HEK293T (cell line): ENCODE measurements at regions not wholly inside any gene's neighbourhood (a gene's known extent, or its start where the extent isn't known, plus 50 kb on each side); places are given as distances from the start of the nearest gene placed in this dataset.

ENCODE experiments used
- CTCF ChIA-PET: fragments of 350-600 bp; formaldehyde crosslinking; extraction: SDS; loops from one replicate; lab custom pipeline; 2021; ENCODE audit warnings: antibody characterized with exemption, inconsistent platforms; lab: Yijun Ruan, JAX
- POLR2A ChIA-PET: fragments of 350-600 bp; formaldehyde crosslinking; extraction: SDS; loops from one replicate; lab custom pipeline; 2020; ENCODE audit warnings: antibody characterized with exemption, inconsistent platforms; lab: Yijun Ruan, JAX
- DNase-seq: peaks from one replicate; pipeline ENCODE4 v3.0.0; 2012; ENCODE audit warnings: mixed read lengths; ENCODE audit errors: extremely low spot score
- ARNT ChIP-seq: fragments of 450-650 bp; IDR thresholded peaks from 2 replicates; pipeline ENCODE4 v1.6.1; 2017; ENCODE audit warnings: mild to moderate bottlenecking
- BHLHE40 ChIP-seq: fragments of 450-650 bp; IDR thresholded peaks from 2 replicates; pipeline ENCODE4 v1.6.1; 2016; ENCODE audit warnings: mild to moderate bottlenecking, moderate library complexity, borderline replicate concordance
- CTBP1 ChIP-seq: fragments of 450-650 bp; IDR thresholded peaks from 2 replicates; pipeline ENCODE4 v1.6.1; 2016; ENCODE audit warnings: borderline replicate concordance
- ELF4 ChIP-seq: fragments of 450-650 bp; IDR thresholded peaks from 2 replicates; pipeline ENCODE4 v1.6.1; 2017; ENCODE audit warnings: antibody characterized with exemption
- FOXA1 ChIP-seq: fragments of 450-650 bp; IDR thresholded peaks from 2 replicates; pipeline ENCODE4 v1.6.1; 2016; ENCODE audit warnings: mild to moderate bottlenecking
- FOXK2 ChIP-seq: fragments of 450-650 bp; IDR thresholded peaks from 2 replicates; pipeline ENCODE4 v1.6.1; 2016; ENCODE audit warnings: mild to moderate bottlenecking
- FOXM1 ChIP-seq: fragments of 450-650 bp; IDR thresholded peaks from 2 replicates; pipeline ENCODE4 v1.6.1; 2017; ENCODE audit warnings: mild to moderate bottlenecking, borderline replicate concordance
- HDGF ChIP-seq: fragments of 450-650 bp; IDR thresholded peaks from 2 replicates; pipeline ENCODE4 v1.6.1; 2017; ENCODE audit warnings: antibody characterized with exemption, borderline replicate concordance
- L3MBTL2 ChIP-seq: fragments of 450-650 bp; conservative IDR thresholded peaks from 2 replicates; pipeline ENCODE4 v1.6.1; 2016; ENCODE audit warnings: mild to moderate bottlenecking
- LEF1 ChIP-seq: fragments of 450-650 bp; IDR thresholded peaks from 2 replicates; pipeline ENCODE4 v1.6.1; 2017; ENCODE audit warnings: mild to moderate bottlenecking, borderline replicate concordance
- NFRKB ChIP-seq: fragments of 450-650 bp; IDR thresholded peaks from 2 replicates; pipeline ENCODE4 v1.6.1; 2016; ENCODE audit warnings: mild to moderate bottlenecking, moderate library complexity
- SP1 ChIP-seq: fragments of 450-650 bp; IDR thresholded peaks from 2 replicates; pipeline ENCODE4 v1.6.1; 2017
- SUZ12 ChIP-seq: fragments of 450-650 bp; IDR thresholded peaks from 2 replicates; pipeline ENCODE4 v1.6.1; 2016; ENCODE audit warnings: mild to moderate bottlenecking
- TARDBP ChIP-seq: fragments of 450-650 bp; IDR thresholded peaks from 2 replicates; pipeline ENCODE4 v1.6.1; 2016
- ZNF384 ChIP-seq: fragments of 450-650 bp; IDR thresholded peaks from 2 replicates; pipeline ENCODE4 v1.6.1; 2016
- TF ChIP-seq, protein P1 (sequence below): fragments of 450-650 bp; IDR thresholded peaks from 2 replicates; pipeline ENCODE4 v1.6.1; 2016

DNA sequence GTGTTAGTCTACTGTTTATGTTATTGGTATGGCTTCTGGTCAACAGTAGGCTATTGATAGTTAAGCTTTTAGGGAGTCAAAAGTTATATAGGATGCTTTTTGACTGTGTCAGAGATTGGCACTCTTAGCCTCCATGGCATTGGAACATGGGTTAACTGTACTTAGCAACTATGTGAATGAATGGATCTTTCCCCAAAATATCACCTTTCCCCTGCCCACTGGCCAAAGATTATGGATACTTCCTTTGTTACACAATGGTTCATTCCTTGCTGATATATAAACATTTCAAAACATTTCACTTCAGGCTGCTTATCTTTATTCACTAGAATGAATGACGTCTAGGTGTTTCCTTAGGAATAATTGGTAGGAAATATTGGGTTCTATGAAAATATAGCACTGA, 62.1 kb upstream of the DOCK10 start:
- CTCF ChIA-PET: no interaction called here
- TF ChIP-seq CTBP1 (no peak), ELF4 (no peak), FOXK2 (no peak), TARDBP (no peak), LEF1 (no peak)
- TF ChIP-seq, protein P1, sequence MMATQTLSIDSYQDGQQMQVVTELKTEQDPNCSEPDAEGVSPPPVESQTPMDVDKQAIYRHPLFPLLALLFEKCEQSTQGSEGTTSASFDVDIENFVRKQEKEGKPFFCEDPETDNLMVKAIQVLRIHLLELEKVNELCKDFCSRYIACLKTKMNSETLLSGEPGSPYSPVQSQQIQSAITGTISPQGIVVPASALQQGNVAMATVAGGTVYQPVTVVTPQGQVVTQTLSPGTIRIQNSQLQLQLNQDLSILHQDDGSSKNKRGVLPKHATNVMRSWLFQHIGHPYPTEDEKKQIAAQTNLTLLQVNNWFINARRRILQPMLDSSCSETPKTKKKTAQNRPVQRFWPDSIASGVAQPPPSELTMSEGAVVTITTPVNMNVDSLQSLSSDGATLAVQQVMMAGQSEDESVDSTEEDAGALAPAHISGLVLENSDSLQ: no peak
- DNase-seq: no peak
- POLR2A ChIA-PET: no interaction called here

GRCh38 chr2:225103737-225104141, 61.5 kb upstream of the DOCK10 start:
- no peak for DNase-seq
- CTCF ChIA-PET: no interaction called here
- TF ChIP-seq FOXA1: no peak
- TF ChIP-seq ELF4: no peak
- TF ChIP-seq BHLHE40: no peak
- no peak for TF ChIP-seq ARNT
- TF ChIP-seq FOXM1: no peak
- no peak for TF ChIP-seq L3MBTL2
- no peak for TF ChIP-seq LEF1
- POLR2A ChIA-PET: no interaction called here

- ChIA-PET POLR2A (no interaction called here), CTCF (no interaction called here)
- no peak for TF ChIP-seq CTBP1
- no peak for TF ChIP-seq FOXA1
- TF ChIP-seq HDGF: no peak
- TF ChIP-seq TARDBP: no peak
- TF ChIP-seq SP1: no peak
- no peak for TF ChIP-seq ZNF384
- no peak for TF ChIP-seq FOXM1
- TF ChIP-seq L3MBTL2: no peak
- no peak for TF ChIP-seq SUZ12
- no peak for DNase-seq
Observed at GRCh38 chr2:225100856-225101294, 58.6 kb upstream of the DOCK10 start.

DNA sequence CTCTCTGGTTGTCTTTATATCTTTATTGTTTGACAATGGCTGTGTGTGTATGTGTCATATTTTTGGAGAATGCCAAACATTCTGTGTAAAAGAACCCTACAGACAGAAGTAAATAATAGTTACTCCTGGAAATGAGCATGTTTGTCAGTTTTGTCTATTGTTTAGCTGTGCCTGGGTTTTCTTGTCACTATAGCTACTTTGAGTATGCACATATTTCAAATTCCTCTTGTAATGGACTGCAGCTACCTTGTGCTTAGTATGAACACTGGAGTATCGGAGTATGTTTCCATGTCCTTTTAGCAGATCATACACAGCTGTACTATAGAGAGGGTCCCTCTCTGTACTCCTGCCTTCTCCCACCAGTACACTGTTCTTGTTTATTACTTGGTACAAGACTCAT, 58.0 kb upstream of the DOCK10 start:
- TF ChIP-seq FOXK2 (no peak), FOXA1 (no peak), ARNT (no peak), NFRKB (no peak), L3MBTL2 (no peak), CTBP1 (no peak), LEF1 (no peak), TARDBP (no peak), ELF4 (no peak), FOXM1 (no peak), SP1 (no peak)
- TF ChIP-seq, protein P1: no peak
- CTCF ChIA-PET: no interaction called here
- DNase-seq: no peak
- POLR2A ChIA-PET: no interaction called here

DNA sequence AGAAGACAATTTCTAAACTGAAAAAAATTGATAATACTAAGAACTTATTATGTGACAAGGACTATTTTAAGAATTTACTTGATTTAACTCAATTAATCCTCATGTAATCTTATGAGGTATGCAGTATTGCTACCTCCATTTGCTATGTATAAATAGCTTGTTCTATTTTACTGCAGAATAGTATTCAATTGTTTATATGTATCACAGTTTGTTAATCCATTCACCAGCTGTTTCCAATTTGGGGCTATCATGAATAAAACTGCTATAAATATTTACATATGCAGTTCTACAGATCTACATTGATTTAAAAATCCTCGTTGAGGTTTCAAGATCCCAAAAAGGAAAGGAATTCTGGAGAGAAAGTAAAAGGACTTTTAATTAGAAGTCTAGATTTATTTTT, 54.8 kb upstream of the DOCK10 start:
- DNase-seq: no peak
- POLR2A ChIA-PET: no interaction called here

More for the DNA sequence above, 54.8 kb upstream of the DOCK10 start:
- CTCF ChIA-PET: no interaction called here
- TF ChIP-seq FOXK2 (no peak), TARDBP (no peak), BHLHE40 (no peak), FOXM1 (no peak), L3MBTL2 (no peak), SUZ12 (no peak), ZNF384 (no peak), CTBP1 (no peak), ELF4 (no peak), HDGF (no peak), SP1 (no peak), NFRKB (no peak), LEF1 (no peak), FOXA1 (no peak)
- TF ChIP-seq, protein P1: no peak
